WTC11 (cell line): ENCODE measurements at regions not wholly inside any gene's neighbourhood (a gene's known extent, or its start where the extent isn't known, plus 50 kb on each side); places are given as distances from the start of the nearest gene placed in this dataset.

Experiments used
- ATAC-seq: fragments of 200-7000 bp; cut with Tn5 transposase; 2 replicates; pipeline ENCODE4 v1.10.0; 2021; ENCODE audit warnings: mild to moderate bottlenecking, moderate library complexity
- CTCF ChIA-PET: fragments of 300-600 bp; sonication (Branson Sonifier 250); formaldehyde crosslinking; loops from one replicate; lab custom pipeline; 2021; ENCODE audit warnings: antibody characterized with exemption; lab: Charles Lee
- POLR2A ChIA-PET: fragments of 350-600 bp; sonication (Branson Sonifier 250); formaldehyde crosslinking; loops from one replicate; lab custom pipeline; 2021; ENCODE audit warnings: antibody characterized with exemption; lab: Charles Lee
- DNase-seq: peaks from one replicate; pipeline ENCODE4 v3.0.0; 2021; ENCODE audit warnings: low spot score
- H3K27ac Mint-ChIP-seq: 2 replicates; pipeline ENCODE4 v1.8.0; 2021; ENCODE audit warnings: mixed read lengths
- H3K27me3 Mint-ChIP-seq: 2 replicates; pipeline ENCODE4 v1.8.0; 2021; ENCODE audit warnings: low read depth, mild to moderate bottlenecking, moderate library complexity, mixed read lengths
- H3K36me3 Mint-ChIP-seq: 2 replicates; pipeline ENCODE4 v1.8.0; 2021; ENCODE audit warnings: mixed read lengths
- H3K4me1 Mint-ChIP-seq: 2 replicates; pipeline ENCODE4 v1.8.0; 2022; ENCODE audit warnings: mixed read lengths
- H3K4me3 Mint-ChIP-seq: 2 replicates; pipeline ENCODE4 v1.8.0; 2021; ENCODE audit warnings: mild to moderate bottlenecking, moderate library complexity, mixed read lengths
- H3K9me3 Mint-ChIP-seq: 2 replicates; pipeline ENCODE4 v1.8.0; 2021; ENCODE audit warnings: mixed read lengths
- ERG ChIP-seq: fragments of 250-450 bp; sonication (Bioruptor Pico); IDR thresholded peaks from 2 replicates; pipeline ENCODE4 v1.8.0; 2021; ENCODE audit warnings: mild to moderate bottlenecking
- GABPB1 ChIP-seq: sonication (generic); formaldehyde crosslinking; IDR thresholded peaks from 2 replicates; pipeline ENCODE4 v1.8.1; 2023; ENCODE audit warnings: mild to moderate bottlenecking, missing genetic modification reagents
- MYBL2 ChIP-seq: sonication (generic); formaldehyde crosslinking; IDR thresholded peaks from 2 replicates; pipeline ENCODE4 v1.8.1; 2023; ENCODE audit warnings: mild to moderate bottlenecking, moderate library complexity, missing genetic modification reagents
- NFATC4 ChIP-seq: fragments of 250-450 bp; sonication (Bioruptor Pico); IDR thresholded peaks from 2 replicates; pipeline ENCODE4 v1.9.0; 2021; ENCODE audit warnings: mild to moderate bottlenecking
- NFYB ChIP-seq: sonication (generic); formaldehyde crosslinking; conservative IDR thresholded peaks from 2 replicates; pipeline ENCODE4 v1.8.0; 2022; ENCODE audit warnings: low read depth, missing genetic modification reagents
- PRDM15 ChIP-seq: sonication (generic); formaldehyde crosslinking; IDR thresholded peaks from 2 replicates; pipeline ENCODE4 v1.8.0; 2022; ENCODE audit warnings: missing genetic modification reagents
- RELA ChIP-seq: sonication (generic); formaldehyde crosslinking; IDR thresholded peaks from 2 replicates; pipeline ENCODE4 v1.8.1; 2022; ENCODE audit warnings: missing genetic modification reagents, mild to moderate bottlenecking, borderline replicate concordance
- RORB ChIP-seq: fragments of 250-450 bp; sonication (Bioruptor Pico); IDR thresholded peaks from 2 replicates; pipeline ENCODE4 v1.9.0; 2021; ENCODE audit warnings: mild to moderate bottlenecking
- SP1 ChIP-seq: sonication (generic); formaldehyde crosslinking; conservative IDR thresholded peaks from 2 replicates; pipeline ENCODE4 v1.8.1; 2022; ENCODE audit warnings: missing genetic modification reagents
- TP53 ChIP-seq: sonication (generic); formaldehyde crosslinking; IDR thresholded peaks from 2 replicates; pipeline ENCODE4 v1.8.1; 2023; ENCODE audit warnings: mild to moderate bottlenecking, missing genetic modification reagents
- ZNF138 ChIP-seq: sonication (generic); formaldehyde crosslinking; conservative IDR thresholded peaks from 2 replicates; pipeline ENCODE4 v1.8.1; 2022; ENCODE audit warnings: mild to moderate bottlenecking, moderate library complexity, missing genetic modification reagents
- ZNF317 ChIP-seq: sonication (generic); formaldehyde crosslinking; IDR thresholded peaks from 2 replicates; pipeline ENCODE4 v1.8.1; 2023; ENCODE audit warnings: low read depth, mild to moderate bottlenecking, moderate library complexity, missing genetic modification reagents, borderline replicate concordance
- TF ChIP-seq, protein P1 (sequence below): sonication (generic); formaldehyde crosslinking; IDR thresholded peaks from 2 replicates; pipeline ENCODE4 v1.8.1; 2023; ENCODE audit warnings: mild to moderate bottlenecking, missing genetic modification reagents, moderate library complexity
- TF ChIP-seq, protein P2 (sequence below): sonication (generic); formaldehyde crosslinking; conservative IDR thresholded peaks from 2 replicates; pipeline ENCODE4 v1.8.1; 2023; ENCODE audit warnings: mild to moderate bottlenecking, low read depth, missing genetic modification reagents, moderate library complexity
- TF ChIP-seq, protein P3 (sequence below): fragments of 250-450 bp; sonication (Bioruptor Pico); IDR thresholded peaks from 2 replicates; pipeline ENCODE4 v2.1.2; 2022; ENCODE audit warnings: mild to moderate bottlenecking, moderate library complexity

DNA sequence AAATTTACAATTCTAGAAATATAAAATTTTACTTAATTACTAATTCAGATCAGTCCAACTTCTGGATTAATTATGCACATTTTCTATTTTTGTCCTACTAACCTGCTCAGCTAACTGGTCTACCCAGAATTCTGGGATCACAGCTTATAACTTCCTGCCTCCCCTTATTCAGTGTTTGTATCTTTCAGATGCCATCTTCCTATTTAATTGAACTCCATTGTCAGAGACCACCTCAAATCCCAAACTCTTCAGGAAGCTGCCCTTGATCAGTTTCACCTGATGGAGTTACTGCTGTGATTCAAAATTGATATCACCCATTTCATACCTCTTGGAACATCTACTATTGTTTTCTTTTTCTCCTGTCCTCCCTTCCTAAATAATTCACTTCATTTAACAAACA lies 259.2 kb downstream of the WDR11 start (continued):
- TF ChIP-seq RORB (CRISPR knock-in tag) (no peak), ZNF138 (CRISPR knock-in tag) (no peak), GABPB1 (CRISPR knock-in tag) (no peak), ERG (CRISPR knock-in tag) (no peak), TP53 (no peak)
- TF ChIP-seq, all 79 proteins: peak for 0

DNA sequence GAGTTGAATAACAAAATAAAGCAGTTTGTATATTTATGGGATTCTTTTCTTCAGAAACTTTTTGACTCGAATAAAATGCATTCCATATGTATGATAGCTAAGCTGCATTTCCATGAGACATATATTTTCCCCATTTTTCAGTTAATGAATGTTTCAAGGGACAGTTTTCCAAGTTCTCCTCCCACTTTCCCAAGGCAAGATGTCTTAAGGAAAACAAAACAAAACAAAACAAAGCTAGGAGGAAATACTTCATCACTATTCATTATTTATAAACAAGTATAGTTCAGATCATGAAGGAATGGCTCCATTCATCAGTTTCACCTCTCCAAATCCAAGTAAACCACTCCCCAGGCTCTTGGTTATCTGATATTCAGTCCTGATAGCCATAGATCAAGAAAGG lies 261.0 kb downstream of the WDR11 start:
- ChIA-PET POLR2A (no interaction called here), CTCF (interaction anchor here (1.0 to 2.1 kb wide), 2 partner anchors 42 to 163 kb away, joined by 4 to 9 read pairs; no protein-coding TSS in a partner anchor)
- Mint-ChIP-seq H3K4me1 (peaks cover 11% of the 10 kb centered on the region), H3K36me3 (peaks cover 9% of the 10 kb centered on the region), H3K27me3 (peaks cover 5% of the 10 kb centered on the region; the same call in 1 of the 2 replicates), H3K9me3 (peaks cover 29% of the 10 kb centered on the region), H3K4me3 (no peak overlapping the region), H3K27ac (no peak overlapping the region)
- DNase-seq (no peak), ATAC-seq (no peak)
- TF ChIP-seq, protein P1, sequence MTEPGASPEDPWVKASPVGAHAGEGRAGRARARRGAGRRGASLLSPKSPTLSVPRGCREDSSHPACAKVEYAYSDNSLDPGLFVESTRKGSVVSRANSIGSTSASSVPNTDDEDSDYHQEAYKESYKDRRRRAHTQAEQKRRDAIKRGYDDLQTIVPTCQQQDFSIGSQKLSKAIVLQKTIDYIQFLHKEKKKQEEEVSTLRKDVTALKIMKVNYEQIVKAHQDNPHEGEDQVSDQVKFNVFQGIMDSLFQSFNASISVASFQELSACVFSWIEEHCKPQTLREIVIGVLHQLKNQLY (CRISPR knock-in tag): no peak
- TF ChIP-seq NFYB (CRISPR knock-in tag): no peak
- TF ChIP-seq, protein P2, sequence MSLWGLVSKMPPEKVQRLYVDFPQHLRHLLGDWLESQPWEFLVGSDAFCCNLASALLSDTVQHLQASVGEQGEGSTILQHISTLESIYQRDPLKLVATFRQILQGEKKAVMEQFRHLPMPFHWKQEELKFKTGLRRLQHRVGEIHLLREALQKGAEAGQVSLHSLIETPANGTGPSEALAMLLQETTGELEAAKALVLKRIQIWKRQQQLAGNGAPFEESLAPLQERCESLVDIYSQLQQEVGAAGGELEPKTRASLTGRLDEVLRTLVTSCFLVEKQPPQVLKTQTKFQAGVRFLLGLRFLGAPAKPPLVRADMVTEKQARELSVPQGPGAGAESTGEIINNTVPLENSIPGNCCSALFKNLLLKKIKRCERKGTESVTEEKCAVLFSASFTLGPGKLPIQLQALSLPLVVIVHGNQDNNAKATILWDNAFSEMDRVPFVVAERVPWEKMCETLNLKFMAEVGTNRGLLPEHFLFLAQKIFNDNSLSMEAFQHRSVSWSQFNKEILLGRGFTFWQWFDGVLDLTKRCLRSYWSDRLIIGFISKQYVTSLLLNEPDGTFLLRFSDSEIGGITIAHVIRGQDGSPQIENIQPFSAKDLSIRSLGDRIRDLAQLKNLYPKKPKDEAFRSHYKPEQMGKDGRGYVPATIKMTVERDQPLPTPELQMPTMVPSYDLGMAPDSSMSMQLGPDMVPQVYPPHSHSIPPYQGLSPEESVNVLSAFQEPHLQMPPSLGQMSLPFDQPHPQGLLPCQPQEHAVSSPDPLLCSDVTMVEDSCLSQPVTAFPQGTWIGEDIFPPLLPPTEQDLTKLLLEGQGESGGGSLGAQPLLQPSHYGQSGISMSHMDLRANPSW (CRISPR knock-in tag): no peak
- no peak for TF ChIP-seq ZNF317 (CRISPR knock-in tag)

GRCh38 chr10:121112579-121113384 lies 261.6 kb downstream of the WDR11 start:
- H3K4me1 Mint-ChIP-seq: peaks cover 11% of the 10 kb centered on the region
- H3K36me3 Mint-ChIP-seq: peaks cover 9% of the 10 kb centered on the region
- TF ChIP-seq MYBL2 (no peak), SP1 (CRISPR knock-in tag) (no peak), RELA (CRISPR knock-in tag) (no peak)
- DNase-seq (peak; percentile 18), ATAC-seq (peak; percentile 72)
- peaks cover 5% of the 10 kb centered on the region; the same call in 1 of the 2 replicates for H3K27me3 Mint-ChIP-seq
- ChIA-PET POLR2A (interaction anchor here (0.5 kb wide), 1 partner anchor 959 kb away, joined by 3 read pairs; no protein-coding TSS in a partner anchor), CTCF (interaction anchor here (1.0 to 2.1 kb wide), 2 partner anchors 43 to 164 kb away, joined by 4 to 9 read pairs; no protein-coding TSS in a partner anchor)
- H3K4me3 Mint-ChIP-seq: no peak overlapping the region
- no peak overlapping the region for H3K27ac Mint-ChIP-seq
- H3K9me3 Mint-ChIP-seq: peaks cover 33% of the 10 kb centered on the region

DNA sequence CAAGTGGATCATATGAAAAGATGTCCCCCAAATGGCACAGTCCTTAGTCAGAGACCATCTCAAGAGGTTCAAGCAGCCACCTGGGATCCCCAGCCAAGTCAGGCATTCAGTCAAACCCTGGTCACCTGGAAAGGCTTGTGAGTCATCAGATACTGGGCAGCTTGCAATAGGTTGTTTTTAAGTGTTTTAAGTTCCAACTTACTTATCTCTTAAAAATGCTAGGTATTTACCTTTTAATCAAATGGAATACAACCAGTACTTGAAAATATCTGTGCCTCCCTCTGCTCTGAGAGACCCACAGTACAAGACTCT lies 262.2 kb downstream of the WDR11 start:
- Mint-ChIP-seq H3K9me3 (peaks cover 33% of the 10 kb centered on the region), H3K4me3 (no peak overlapping the region), H3K36me3 (peaks cover 9% of the 10 kb centered on the region)

More for the DNA sequence above, 262.2 kb downstream of the WDR11 start:
- Mint-ChIP-seq H3K27me3 (peaks cover 5% of the 10 kb centered on the region; the same call in 1 of the 2 replicates), H3K27ac (no peak overlapping the region), H3K4me1 (peaks cover 11% of the 10 kb centered on the region)
- CTCF ChIA-PET: interaction anchor here (1.0 to 2.1 kb wide), 2 partner anchors 43 to 164 kb away, joined by 4 to 9 read pairs; no protein-coding TSS in a partner anchor
- no peak for ATAC-seq
- DNase-seq: no peak
- POLR2A ChIA-PET: interaction anchor here (0.5 kb wide), 1 partner anchor 959 kb away, joined by 3 read pairs; no protein-coding TSS in a partner anchor
- TF ChIP-seq PRDM15 (CRISPR knock-in tag) (no peak), SP1 (CRISPR knock-in tag) (no peak), NFATC4 (CRISPR knock-in tag) (no peak)
- TF ChIP-seq, protein P3, sequence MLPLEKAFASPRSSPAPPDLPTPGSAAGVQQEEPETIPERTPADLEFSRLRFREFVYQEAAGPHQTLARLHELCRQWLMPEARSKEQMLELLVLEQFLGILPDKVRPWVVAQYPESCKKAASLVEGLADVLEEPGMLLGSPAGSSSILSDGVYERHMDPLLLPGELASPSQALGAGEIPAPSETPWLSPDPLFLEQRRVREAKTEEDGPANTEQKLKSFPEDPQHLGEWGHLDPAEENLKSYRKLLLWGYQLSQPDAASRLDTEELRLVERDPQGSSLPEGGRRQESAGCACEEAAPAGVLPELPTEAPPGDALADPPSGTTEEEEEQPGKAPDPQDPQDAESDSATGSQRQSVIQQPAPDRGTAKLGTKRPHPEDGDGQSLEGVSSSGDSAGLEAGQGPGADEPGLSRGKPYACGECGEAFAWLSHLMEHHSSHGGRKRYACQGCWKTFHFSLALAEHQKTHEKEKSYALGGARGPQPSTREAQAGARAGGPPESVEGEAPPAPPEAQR (CRISPR knock-in tag): no peak
